Uterus (tissue), 2 donors: ENCODE measurements at regions not wholly inside any gene's neighbourhood (a gene's known extent, or its start where the extent isn't known, plus 50 kb on each side); places are given as distances from the start of the nearest gene placed in this dataset.

ENCODE experiments used
- POLR2A ChIP-seq, 2 donors: fragments of 450-650 bp; IDR thresholded peaks; one replicate each; pipeline ENCODE4 v1.6.1; 2016; ENCODE audit warnings: antibody characterized with exemption in 2 of 2, mild to moderate bottlenecking in 1 of 2, moderate library complexity in 1 of 2
- TF ChIP-seq, protein P1 (sequence below), 4 experiments: fragments of 200-600 bp in 2 of 4; fragments of 450-650 bp in 2 of 4; sonication (generic) in 2 of 4; IDR thresholded peaks; one replicate each; pipeline ENCODE4 v1.5.1; 2016 to 2019; ENCODE audit warnings: antibody characterized with exemption in 4 of 4, mild to moderate bottlenecking in 2 of 4, moderate library complexity in 1 of 4

DNA sequence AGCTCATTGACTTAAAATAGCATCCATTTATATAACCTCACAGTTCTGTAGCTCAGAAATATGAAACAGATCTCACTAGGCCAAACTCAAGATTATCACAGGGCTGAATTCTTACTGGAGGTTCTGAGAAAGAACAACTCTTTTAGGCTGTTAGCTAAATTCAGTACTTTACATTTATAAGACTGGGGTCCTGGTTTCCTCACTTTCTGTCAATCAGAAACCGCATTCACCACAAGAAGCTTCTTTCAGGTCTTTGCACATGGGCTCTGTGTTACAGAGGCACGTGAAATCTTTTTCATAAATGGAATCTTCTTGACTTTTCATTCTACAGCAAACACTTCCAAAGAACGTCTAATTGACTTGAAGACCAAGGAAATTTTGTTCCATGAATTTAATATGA, 876.3 kb upstream of the FOXG1 start:
- TF ChIP-seq, protein P1, sequence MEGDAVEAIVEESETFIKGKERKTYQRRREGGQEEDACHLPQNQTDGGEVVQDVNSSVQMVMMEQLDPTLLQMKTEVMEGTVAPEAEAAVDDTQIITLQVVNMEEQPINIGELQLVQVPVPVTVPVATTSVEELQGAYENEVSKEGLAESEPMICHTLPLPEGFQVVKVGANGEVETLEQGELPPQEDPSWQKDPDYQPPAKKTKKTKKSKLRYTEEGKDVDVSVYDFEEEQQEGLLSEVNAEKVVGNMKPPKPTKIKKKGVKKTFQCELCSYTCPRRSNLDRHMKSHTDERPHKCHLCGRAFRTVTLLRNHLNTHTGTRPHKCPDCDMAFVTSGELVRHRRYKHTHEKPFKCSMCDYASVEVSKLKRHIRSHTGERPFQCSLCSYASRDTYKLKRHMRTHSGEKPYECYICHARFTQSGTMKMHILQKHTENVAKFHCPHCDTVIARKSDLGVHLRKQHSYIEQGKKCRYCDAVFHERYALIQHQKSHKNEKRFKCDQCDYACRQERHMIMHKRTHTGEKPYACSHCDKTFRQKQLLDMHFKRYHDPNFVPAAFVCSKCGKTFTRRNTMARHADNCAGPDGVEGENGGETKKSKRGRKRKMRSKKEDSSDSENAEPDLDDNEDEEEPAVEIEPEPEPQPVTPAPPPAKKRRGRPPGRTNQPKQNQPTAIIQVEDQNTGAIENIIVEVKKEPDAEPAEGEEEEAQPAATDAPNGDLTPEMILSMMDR (IDR thresholded peaks at IDR 0.05): no peak
- no peak for TF ChIP-seq POLR2A (IDR thresholded peaks at IDR 0.05)
